ENCODE measurements at regions not wholly inside any gene's neighbourhood (a gene's known extent, or its start where the extent isn't known, plus 50 kb on each side); places are given as distances from the start of the nearest gene placed in this dataset.
"Not testable (repeated sequence)": the region's sequence is repeated elsewhere in the genome, so short reads cannot be mapped to it uniquely, and the experiment has no call there.

DNA sequence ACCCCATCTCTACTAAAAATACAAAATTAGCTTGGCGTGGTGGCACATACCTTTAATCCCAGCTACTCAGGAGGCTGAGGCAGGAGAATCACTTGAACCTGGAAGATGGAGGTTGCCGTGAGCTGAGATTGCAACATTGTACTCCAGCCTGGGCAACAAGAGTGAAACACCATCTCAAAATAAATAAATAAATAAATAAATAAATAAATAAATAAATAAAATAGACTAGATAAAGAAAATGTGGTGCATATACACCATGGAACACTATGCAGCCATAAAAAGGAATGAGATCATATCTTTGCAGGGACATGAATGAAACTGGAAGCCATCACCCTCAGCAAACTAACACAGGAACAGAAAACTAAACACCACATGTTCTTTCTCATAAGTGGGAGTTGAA is 110.4 kb downstream of the YIPF5 start:
- H3K4me1 ChIP-seq (ENCODE audit: control insufficient read depth, insufficient read depth, low read length); POLR2A ChIA-PET; H3K4me3 ChIP-seq (ENCODE audit: low read depth, low read length); H3K9me3 ChIP-seq (ENCODE audit: control insufficient read depth, insufficient read depth, low read depth, low read length); CTCF ChIA-PET; H3K27ac ChIP-seq (ENCODE audit: extremely low read depth, low read depth, low read length); H3K36me3 ChIP-seq (ENCODE audit: control insufficient read depth in 2 of 2, insufficient read depth in 1 of 2, low read length in 2 of 2): not testable (repeated sequence)
- TF ChIP-seq, protein P1, sequence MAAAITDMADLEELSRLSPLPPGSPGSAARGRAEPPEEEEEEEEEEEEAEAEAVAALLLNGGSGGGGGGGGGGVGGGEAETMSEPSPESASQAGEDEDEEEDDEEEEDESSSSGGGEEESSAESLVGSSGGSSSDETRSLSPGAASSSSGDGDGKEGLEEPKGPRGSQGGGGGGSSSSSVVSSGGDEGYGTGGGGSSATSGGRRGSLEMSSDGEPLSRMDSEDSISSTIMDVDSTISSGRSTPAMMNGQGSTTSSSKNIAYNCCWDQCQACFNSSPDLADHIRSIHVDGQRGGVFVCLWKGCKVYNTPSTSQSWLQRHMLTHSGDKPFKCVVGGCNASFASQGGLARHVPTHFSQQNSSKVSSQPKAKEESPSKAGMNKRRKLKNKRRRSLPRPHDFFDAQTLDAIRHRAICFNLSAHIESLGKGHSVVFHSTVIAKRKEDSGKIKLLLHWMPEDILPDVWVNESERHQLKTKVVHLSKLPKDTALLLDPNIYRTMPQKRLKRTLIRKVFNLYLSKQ (tag by site-specific recombination; IDR thresholded peaks at IDR 0.05; ENCODE audit: borderline replicate concordance): 0 out of 2 replicates have a peak, but pooled peaks have one; percentile 26
- peak; percentile 84 for TF ChIP-seq ZNF394 (tag by site-specific recombination; IDR thresholded peaks at IDR 0.05; ENCODE audit: borderline replicate concordance)
- peak; percentile 61 for TF ChIP-seq ZBTB11 (tag by site-specific recombination; conservative IDR thresholded peaks at IDR 0.05; ENCODE audit: low read depth)
- TF ChIP-seq ZNF518A (tag by site-specific recombination; conservative IDR thresholded peaks at IDR 0.05; ENCODE audit: low read depth): peak; percentile 78
- TF ChIP-seq ZNF140 (tag by site-specific recombination; IDR thresholded peaks at IDR 0.05): peak; percentile 69; the same call in 1 of the 2 replicates
- TF ChIP-seq ZNF266 (tag by site-specific recombination; IDR thresholded peaks at IDR 0.05; ENCODE audit: low read depth): peak; percentile 15; the same call in 1 of the 2 replicates
- TF ChIP-seq ZNF433 (tag by site-specific recombination; IDR thresholded peaks at IDR 0.05; ENCODE audit: low read depth): peak; percentile 75; the same call in 1 of the 2 replicates
- TF ChIP-seq ZNF426 (tag by site-specific recombination; IDR thresholded peaks at IDR 0.05): peak; percentile 73
- 0 out of 2 replicates have a peak, but pooled peaks have one; percentile 21 for TF ChIP-seq ZBTB21 (tag by site-specific recombination; IDR thresholded peaks at IDR 0.05)
- peak; percentile 47; the same call in 1 of the 2 replicates for TF ChIP-seq REST (tag by site-specific recombination; IDR thresholded peaks at IDR 0.05)
- peak; percentile 51 for TF ChIP-seq ZBTB8A (tag by site-specific recombination; IDR thresholded peaks at IDR 0.05)
- 0 out of 2 replicates have a peak, but pooled peaks have one; percentile 46 for TF ChIP-seq ZXDB (tag by site-specific recombination; IDR thresholded peaks at IDR 0.05)
- peak; percentile 77 for TF ChIP-seq ZNF555 (tag by site-specific recombination; conservative IDR thresholded peaks at IDR 0.05)
- 0 out of 2 replicates have a peak, but pooled peaks have one; percentile 33 for TF ChIP-seq ZNF514 (tag by site-specific recombination; IDR thresholded peaks at IDR 0.05)
- peak; percentile 81; the same call in 1 of the 2 replicates for TF ChIP-seq ZNF202 (tag by site-specific recombination; IDR thresholded peaks at IDR 0.05; ENCODE audit: borderline replicate concordance)
- peak; percentile 47; the same call in 1 of the 2 replicates for TF ChIP-seq ZNF664 (tag by site-specific recombination; IDR thresholded peaks at IDR 0.05)
- TF ChIP-seq ZNF560 (tag by site-specific recombination; IDR thresholded peaks at IDR 0.05; ENCODE audit: borderline replicate concordance): peak; percentile 78; the same call in 1 of the 2 replicates
- TF ChIP-seq ZNF510 (tag by site-specific recombination; IDR thresholded peaks at IDR 0.05; ENCODE audit: insufficient replicate concordance): peak; percentile 6
- TF ChIP-seq ZNF558 (tag by site-specific recombination; IDR thresholded peaks at IDR 0.05): peak; percentile 45; the same call in 1 of the 2 replicates
